Tibial nerve (tissue), 4 donors: ENCODE measurements at regions not wholly inside any gene's neighbourhood (a gene's known extent, or its start where the extent isn't known, plus 50 kb on each side); places are given as distances from the start of the nearest gene placed in this dataset.

Experiments used
- CTCF ChIP-seq, 5 experiments: fragments of 200-600 bp in 3 of 5; fragments of 450-650 bp in 2 of 5; sonication (generic) in 3 of 5; IDR thresholded peaks; one replicate each; pipeline ENCODE4 v1.5.1; 2016 to 2019; ENCODE audit warnings: antibody characterized with exemption in 5 of 5, mild to moderate bottlenecking in 3 of 5, moderate library complexity in 2 of 5
- EP300 ChIP-seq, 2 donors: sonication (generic); formaldehyde crosslinking; IDR thresholded peaks; one replicate each; pipeline ENCODE4 v1.6.1; 2017; ENCODE audit warnings: antibody characterized with exemption in 2 of 2, mild to moderate bottlenecking in 1 of 2
- POLR2A ChIP-seq, 2 donors: fragments of 450-650 bp; IDR thresholded peaks; one replicate each; pipeline ENCODE4 v1.6.1; 2017; ENCODE audit warnings: antibody characterized with exemption in 2 of 2, mild to moderate bottlenecking in 2 of 2, moderate library complexity in 2 of 2

DNA sequence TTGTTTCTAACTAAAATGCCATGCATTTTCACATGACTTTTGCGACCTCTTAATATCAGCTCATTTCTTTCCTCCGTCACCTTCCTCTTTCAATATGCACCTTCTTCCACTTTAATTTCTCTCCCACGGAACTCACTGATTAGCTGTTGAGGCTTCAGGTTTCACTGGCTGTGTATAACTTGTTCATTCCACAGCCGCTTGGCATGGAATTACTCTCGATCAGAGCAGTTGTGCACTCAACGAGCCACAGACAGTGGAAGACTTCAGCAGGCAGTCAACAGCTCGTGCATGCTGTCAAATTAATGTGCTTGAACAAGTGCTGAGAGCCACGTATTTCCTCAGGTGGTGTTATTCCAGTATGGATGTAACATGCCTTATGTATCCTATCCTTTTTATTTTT, 491.2 kb upstream of the DDX18 start:
- TF ChIP-seq CTCF (IDR thresholded peaks at IDR 0.05) (no peak), POLR2A (IDR thresholded peaks at IDR 0.05) (no peak), EP300 (IDR thresholded peaks at IDR 0.05) (no peak)
